HG03196 (cell line): ENCODE measurements at regions not wholly inside any gene's neighbourhood (a gene's known extent, or its start where the extent isn't known, plus 50 kb on each side); places are given as distances from the start of the nearest gene placed in this dataset.

ENCODE experiments used
- ATAC-seq: cut with Tn5 transposase; IDR thresholded peaks from one replicate; pipeline ENCODE4 v1.9.1; 2021; ENCODE audit not compliant: unreplicated experiment

DNA sequence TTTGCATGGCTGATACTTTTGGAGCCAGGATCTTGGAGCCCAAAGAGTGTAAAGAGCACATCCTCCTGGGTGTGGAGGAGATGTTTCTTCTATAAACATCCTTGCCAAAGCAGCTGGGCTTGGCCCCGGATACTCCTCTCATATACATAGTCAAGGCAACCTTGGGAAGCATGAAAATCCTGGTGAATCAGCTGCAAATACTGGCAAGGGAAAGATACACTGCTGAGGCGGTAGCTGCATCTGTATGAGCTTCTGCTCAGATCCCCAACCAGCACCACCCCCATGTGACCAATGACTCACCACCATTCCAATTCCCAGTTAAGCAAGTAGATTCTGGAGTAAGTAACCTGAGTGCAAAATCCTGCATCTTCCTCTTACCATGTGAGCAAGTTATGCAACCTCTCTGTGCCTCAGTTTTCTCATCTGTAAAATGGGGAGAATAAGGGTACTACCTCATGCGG is 567.4 kb downstream of the MED13L start:
- no peak for ATAC-seq

GRCh38 chr12:115709540-115710011 is 567.9 kb downstream of the MED13L start:
- ATAC-seq, result no peak

DNA sequence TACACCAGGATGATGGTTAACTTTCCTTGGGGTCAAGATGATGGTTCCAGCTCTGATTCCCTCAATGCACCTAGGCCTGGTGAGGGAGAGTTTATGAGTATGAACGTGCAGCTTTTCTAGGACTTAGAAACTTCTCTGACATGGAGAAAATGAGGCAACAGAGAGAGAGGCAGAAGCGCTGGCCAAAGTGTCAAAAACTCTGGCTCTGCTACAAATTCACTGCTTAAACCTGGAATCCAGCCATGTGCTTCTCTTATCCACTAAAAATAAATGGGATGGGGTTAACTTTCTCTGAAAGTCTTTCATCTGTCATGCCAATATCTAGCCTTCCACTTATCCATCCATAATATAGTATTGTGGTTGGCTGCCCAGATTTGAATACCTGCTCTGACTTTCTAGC is 568.7 kb downstream of the MED13L start:
- ATAC-seq, result no peak

- ATAC-seq, result no peak
Observed at GRCh38 chr12:115700896-115701465, 576.5 kb downstream of the MED13L start.

DNA sequence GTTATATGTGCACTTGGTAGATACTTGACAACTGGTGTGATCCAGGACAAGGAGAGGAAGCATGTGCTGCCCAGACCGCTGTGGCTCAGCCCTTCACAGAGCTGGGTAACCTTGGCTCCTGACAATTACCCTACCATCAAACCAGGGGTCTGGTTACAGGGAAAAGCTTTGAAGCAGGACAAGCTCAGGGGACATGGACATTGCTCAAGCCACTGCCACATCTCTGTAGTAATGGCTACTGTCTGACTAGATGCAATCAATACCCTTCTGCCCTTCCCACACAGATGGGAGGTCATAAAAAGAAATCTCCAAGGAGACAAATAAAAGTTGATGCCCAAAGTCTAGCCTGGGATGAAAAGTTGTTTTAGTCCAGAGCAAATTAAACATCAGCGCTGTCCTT is 577.4 kb downstream of the MED13L start:
- ATAC-seq, result no peak

- no peak for ATAC-seq
Observed at GRCh38 chr12:115698257-115698656, 579.2 kb downstream of the MED13L start.

- no peak for ATAC-seq
Observed at GRCh38 chr12:115697340-115697739, 580.2 kb downstream of the MED13L start.

- no peak for ATAC-seq
Observed at GRCh38 chr12:115694564-115694963, 582.9 kb downstream of the MED13L start.

- no peak for ATAC-seq
Observed at GRCh38 chr12:115693970-115694369, 583.5 kb downstream of the MED13L start.

GRCh38 chr12:115691123-115691522 is 586.4 kb downstream of the MED13L start:
- ATAC-seq, result no peak

GRCh38 chr12:115687094-115687493 is 590.4 kb downstream of the MED13L start:
- ATAC-seq, result no peak

- ATAC-seq, result no peak
Observed at GRCh38 chr12:115683240-115683780, 594.2 kb downstream of the MED13L start.

DNA sequence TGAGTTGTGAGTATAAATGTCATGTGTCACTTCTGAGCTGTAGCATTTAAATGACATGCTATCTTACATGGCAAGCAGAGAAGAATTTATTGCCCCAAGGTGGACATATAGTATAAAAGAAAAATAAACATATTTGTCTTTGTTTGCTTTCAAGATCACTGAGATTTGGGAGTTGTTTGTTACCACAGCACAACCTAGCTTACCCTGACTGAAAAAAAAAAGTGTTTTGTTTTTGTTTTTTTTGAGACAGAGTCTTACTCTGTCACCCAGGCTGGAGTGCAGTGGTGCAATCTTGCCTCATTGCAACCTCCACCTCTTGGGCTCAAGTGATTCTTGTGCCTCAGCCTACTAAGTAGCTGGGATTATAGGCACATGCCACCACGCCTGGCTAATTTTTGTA is 596.5 kb downstream of the MED13L start:
- no peak for ATAC-seq

GRCh38 chr12:115672506-115673080 is 604.9 kb downstream of the MED13L start:
- ATAC-seq, result no peak

GRCh38 chr12:115672086-115672485 is 605.4 kb downstream of the MED13L start:
- no peak for ATAC-seq

GRCh38 chr12:115670869-115671268 is 606.6 kb downstream of the MED13L start:
- no peak for ATAC-seq

- no peak for ATAC-seq
Observed at GRCh38 chr12:115667116-115667515, 610.4 kb downstream of the MED13L start.

DNA sequence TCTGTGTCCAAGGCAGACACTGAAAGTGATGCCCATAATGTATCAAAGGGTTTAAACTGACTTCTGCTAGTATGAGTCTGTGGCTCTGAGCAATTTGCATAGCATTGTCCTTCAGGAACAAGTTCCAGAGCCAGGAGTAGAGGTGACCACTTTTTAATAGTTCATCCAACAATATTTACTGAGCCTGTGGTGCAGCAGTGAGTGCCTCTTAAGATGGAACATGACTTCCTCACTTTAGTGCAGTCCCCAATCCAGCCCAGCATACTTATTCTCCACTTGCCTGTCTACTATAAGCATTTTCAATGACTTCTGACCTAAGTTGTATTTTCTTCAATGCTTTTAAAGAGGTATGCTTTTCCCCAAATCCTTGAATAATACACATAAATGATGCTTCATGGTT is 611.3 kb downstream of the MED13L start:
- ATAC-seq, result no peak

GRCh38 chr12:115661112-115661511 is 616.4 kb downstream of the MED13L start:
- ATAC-seq, result no peak

DNA sequence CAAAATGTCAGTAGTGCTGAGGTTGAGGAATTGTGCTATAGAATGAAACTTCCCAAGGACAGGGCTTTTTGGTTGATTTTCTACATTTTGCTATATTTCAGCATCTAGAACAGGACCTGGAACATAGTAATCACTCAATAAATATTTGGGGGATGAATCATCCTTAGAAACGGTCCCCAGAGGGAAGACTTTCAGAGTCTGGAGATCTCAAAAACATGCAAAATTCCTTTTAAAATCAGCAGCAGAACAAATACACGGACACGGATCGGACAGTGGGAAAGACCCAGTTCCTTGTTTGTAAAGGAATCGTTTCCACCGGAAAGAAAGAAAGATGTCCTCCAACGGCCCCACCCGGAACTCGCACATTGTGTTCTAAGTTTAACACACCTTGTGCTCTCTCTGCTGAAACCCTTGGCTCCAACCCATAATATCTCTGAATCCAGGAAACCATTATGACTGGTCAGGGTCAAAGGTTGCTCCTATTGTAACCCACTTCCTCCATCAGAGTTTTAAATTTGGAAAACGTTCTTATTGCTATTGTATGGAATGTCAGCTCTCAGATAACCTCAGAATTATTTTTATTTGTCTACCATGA is 617.2 kb downstream of the MED13L start:
- ATAC-seq, result no peak

DNA sequence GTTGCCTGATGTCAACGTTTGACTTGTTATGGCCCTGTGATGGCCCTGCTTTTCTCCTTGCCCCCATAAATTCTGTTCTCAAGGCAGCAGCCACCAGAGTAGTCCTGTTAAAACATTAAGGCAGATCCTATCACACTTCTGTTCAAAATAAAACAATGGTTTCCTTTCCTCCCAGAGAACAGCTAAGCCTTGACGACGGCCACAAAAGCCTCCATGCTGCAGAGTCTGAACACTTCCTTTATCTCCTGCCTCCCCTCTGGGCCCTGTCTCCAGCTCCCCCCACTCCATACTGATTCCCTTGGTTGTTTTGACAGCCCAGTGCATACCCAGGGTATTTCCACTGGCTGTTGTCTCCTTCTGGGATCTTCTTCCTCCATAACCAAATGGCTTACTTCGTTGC is 618.1 kb downstream of the MED13L start:
- ATAC-seq, result no peak
